Stomach (tissue), 4 donors: ENCODE measurements at regions not wholly inside any gene's neighbourhood (a gene's known extent, or its start where the extent isn't known, plus 50 kb on each side); places are given as distances from the start of the nearest gene placed in this dataset.

ENCODE experiments used
- POLR2A ChIP-seq, 4 donors: fragments of 450-650 bp; IDR thresholded peaks; one replicate each; pipeline ENCODE4 v1.6.1; 2016; ENCODE audit warnings: antibody characterized with exemption in 4 of 4, control low read depth in 2 of 4, mild to moderate bottlenecking in 1 of 4, moderate library complexity in 1 of 4
- POLR2AphosphoS5 ChIP-seq, 3 donors: sonication (generic); formaldehyde crosslinking; IDR thresholded peaks; one replicate each; pipeline ENCODE4 v1.6.1; 2016; ENCODE audit warnings: antibody characterized with exemption in 3 of 3
- TF ChIP-seq, protein P1 (sequence below), 7 experiments: fragments of 450-650 bp in 4 of 7; fragments of 200-600 bp in 3 of 7; sonication (generic) in 3 of 7; IDR thresholded peaks; one replicate each; pipeline ENCODE4 v1.5.1; 2016 to 2019; ENCODE audit warnings: antibody characterized with exemption in 7 of 7, control low read depth in 2 of 7, mild to moderate bottlenecking in 1 of 7

DNA sequence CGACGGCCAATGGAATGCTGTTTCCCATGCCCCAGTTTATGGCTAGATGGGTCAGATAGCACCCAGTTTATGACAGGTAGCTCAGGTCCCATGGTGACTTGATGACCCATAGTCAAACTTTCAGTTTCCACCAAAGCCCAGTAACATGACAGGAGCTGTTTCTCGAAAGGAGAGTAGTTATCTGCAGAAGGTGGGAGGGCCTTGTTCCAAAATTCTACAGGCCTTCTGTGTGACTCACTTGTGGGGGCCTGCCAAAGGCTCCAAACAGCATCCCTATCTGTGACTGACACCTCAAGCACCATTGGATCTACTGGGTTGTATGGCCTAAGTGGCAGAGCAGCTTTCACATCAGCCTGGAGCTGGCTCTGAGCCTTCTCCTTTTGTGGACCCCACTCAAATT, 379.7 kb upstream of the MANEA start:
- no peak for TF ChIP-seq POLR2A (IDR thresholded peaks at IDR 0.05)
- TF ChIP-seq, protein P1, sequence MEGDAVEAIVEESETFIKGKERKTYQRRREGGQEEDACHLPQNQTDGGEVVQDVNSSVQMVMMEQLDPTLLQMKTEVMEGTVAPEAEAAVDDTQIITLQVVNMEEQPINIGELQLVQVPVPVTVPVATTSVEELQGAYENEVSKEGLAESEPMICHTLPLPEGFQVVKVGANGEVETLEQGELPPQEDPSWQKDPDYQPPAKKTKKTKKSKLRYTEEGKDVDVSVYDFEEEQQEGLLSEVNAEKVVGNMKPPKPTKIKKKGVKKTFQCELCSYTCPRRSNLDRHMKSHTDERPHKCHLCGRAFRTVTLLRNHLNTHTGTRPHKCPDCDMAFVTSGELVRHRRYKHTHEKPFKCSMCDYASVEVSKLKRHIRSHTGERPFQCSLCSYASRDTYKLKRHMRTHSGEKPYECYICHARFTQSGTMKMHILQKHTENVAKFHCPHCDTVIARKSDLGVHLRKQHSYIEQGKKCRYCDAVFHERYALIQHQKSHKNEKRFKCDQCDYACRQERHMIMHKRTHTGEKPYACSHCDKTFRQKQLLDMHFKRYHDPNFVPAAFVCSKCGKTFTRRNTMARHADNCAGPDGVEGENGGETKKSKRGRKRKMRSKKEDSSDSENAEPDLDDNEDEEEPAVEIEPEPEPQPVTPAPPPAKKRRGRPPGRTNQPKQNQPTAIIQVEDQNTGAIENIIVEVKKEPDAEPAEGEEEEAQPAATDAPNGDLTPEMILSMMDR (IDR thresholded peaks at IDR 0.05), result no peak
- TF ChIP-seq POLR2AphosphoS5 (IDR thresholded peaks at IDR 0.05), result no peak
